SK-N-SH treated with all-trans-retinoic acid at 6 μM for 48 hours (cell line): ENCODE measurements at regions not wholly inside any gene's neighbourhood (a gene's known extent, or its start where the extent isn't known, plus 50 kb on each side); places are given as distances from the start of the nearest gene placed in this dataset.
A peak's percentile ranks its signal among the peaks of the same experiment; 100 is the strongest.

Experiments
- ATAC-seq: fragments of 200-7000 bp; cut with Tn5 transposase; 3 replicates; pipeline ENCODE4 v1.9.1; 2020; ENCODE audit warnings: mild to moderate bottlenecking, moderate library complexity
- BACH2 ChIP-seq: fragments of 250-450 bp; sonication (Bioruptor Pico); IDR thresholded peaks from 2 replicates; pipeline ENCODE4 v1.9.0; 2021; ENCODE audit warnings: mild to moderate bottlenecking, borderline replicate concordance
- CSDC2 ChIP-seq: fragments of 250-450 bp; sonication (Bioruptor Pico); IDR thresholded peaks from 2 replicates; pipeline ENCODE4 v1.5.0; 2020; ENCODE audit warnings: mild to moderate bottlenecking, moderate library complexity
- ESRRG ChIP-seq: fragments of 250-450 bp; sonication (Bioruptor Pico); IDR thresholded peaks from 2 replicates; pipeline ENCODE4 v1.6.1; 2021; ENCODE audit warnings: mild to moderate bottlenecking
- GLIS3 ChIP-seq: fragments of 250-450 bp; sonication (Bioruptor Pico); IDR thresholded peaks from 2 replicates; pipeline ENCODE4 v1.5.0; 2020; ENCODE audit warnings: mild to moderate bottlenecking, moderate library complexity
- ISL1 ChIP-seq: fragments of 250-450 bp; sonication (Bioruptor Pico); IDR thresholded peaks from 2 replicates; pipeline ENCODE4 v2.1.2; 2022; ENCODE audit warnings: mild to moderate bottlenecking, moderate library complexity
- OSR1 ChIP-seq: fragments of 250-450 bp; sonication (Bioruptor Pico); IDR thresholded peaks from 2 replicates; pipeline ENCODE4 v1.8.0; 2022; ENCODE audit warnings: moderate library complexity, mild to moderate bottlenecking, inconsistent platforms
- PATZ1 ChIP-seq: fragments of 250-450 bp; sonication (Bioruptor Pico); IDR thresholded peaks from 2 replicates; pipeline ENCODE4 v1.8.0; 2020; ENCODE audit warnings: mild to moderate bottlenecking, moderate library complexity, borderline replicate concordance
- POU6F1 ChIP-seq: fragments of 250-450 bp; sonication (Bioruptor Pico); IDR thresholded peaks from 2 replicates; pipeline ENCODE4 v1.8.0; 2021; ENCODE audit warnings: low read depth, mild to moderate bottlenecking, moderate library complexity, borderline replicate concordance
- PPARA ChIP-seq: fragments of 250-450 bp; sonication (Bioruptor Pico); IDR thresholded peaks from 2 replicates; pipeline ENCODE4 v1.5.0; 2020; ENCODE audit warnings: mild to moderate bottlenecking, borderline replicate concordance
- RARB ChIP-seq: fragments of 250-450 bp; sonication (Bioruptor Pico); IDR thresholded peaks from 2 replicates; pipeline ENCODE4 v1.8.0; 2021; ENCODE audit warnings: mild to moderate bottlenecking, moderate library complexity
- SNAI2 ChIP-seq: fragments of 250-450 bp; sonication (Bioruptor Pico); IDR thresholded peaks from 2 replicates; pipeline ENCODE4 v1.5.0; 2020; ENCODE audit warnings: mild to moderate bottlenecking, moderate library complexity
- TOX ChIP-seq: fragments of 250-450 bp; sonication (Bioruptor Pico); IDR thresholded peaks from 2 replicates; pipeline ENCODE4 v1.8.0; 2021; ENCODE audit warnings: mild to moderate bottlenecking, moderate library complexity, borderline replicate concordance
- ZC3H10 ChIP-seq: fragments of 250-450 bp; sonication (Bioruptor Pico); IDR thresholded peaks from 2 replicates; pipeline ENCODE4 v1.5.1; 2021; ENCODE audit warnings: mild to moderate bottlenecking, moderate library complexity
- ZFP3 ChIP-seq: fragments of 250-450 bp; sonication (Bioruptor Pico); IDR thresholded peaks from 2 replicates; pipeline ENCODE4 v1.5.0; 2020; ENCODE audit warnings: mild to moderate bottlenecking, moderate library complexity
- ZFP30 ChIP-seq: fragments of 450-650 bp; formaldehyde crosslinking; IDR thresholded peaks from 2 replicates; pipeline ENCODE4 v1.5.0; 2022; ENCODE audit warnings: mild to moderate bottlenecking, moderate library complexity
- ZNF70 ChIP-seq: fragments of 450-650 bp; formaldehyde crosslinking; IDR thresholded peaks from 2 replicates; pipeline ENCODE4 v1.5.0; 2020; ENCODE audit warnings: mild to moderate bottlenecking, moderate library complexity
- ZNF8 ChIP-seq: fragments of 450-650 bp; formaldehyde crosslinking; IDR thresholded peaks from 2 replicates; pipeline ENCODE4 v1.5.0; 2020; ENCODE audit warnings: mild to moderate bottlenecking, moderate library complexity
- TF ChIP-seq, protein P1 (sequence below): fragments of 250-450 bp; sonication (Bioruptor Pico); IDR thresholded peaks from 2 replicates; pipeline ENCODE4 v1.5.1; 2020; ENCODE audit warnings: low read depth, mild to moderate bottlenecking, moderate library complexity
- TF ChIP-seq, protein P2 (sequence below): fragments of 250-450 bp; sonication (Bioruptor Pico); IDR thresholded peaks from 2 replicates; pipeline ENCODE4 v1.5.1; 2021; ENCODE audit warnings: mild to moderate bottlenecking, moderate library complexity

DNA sequence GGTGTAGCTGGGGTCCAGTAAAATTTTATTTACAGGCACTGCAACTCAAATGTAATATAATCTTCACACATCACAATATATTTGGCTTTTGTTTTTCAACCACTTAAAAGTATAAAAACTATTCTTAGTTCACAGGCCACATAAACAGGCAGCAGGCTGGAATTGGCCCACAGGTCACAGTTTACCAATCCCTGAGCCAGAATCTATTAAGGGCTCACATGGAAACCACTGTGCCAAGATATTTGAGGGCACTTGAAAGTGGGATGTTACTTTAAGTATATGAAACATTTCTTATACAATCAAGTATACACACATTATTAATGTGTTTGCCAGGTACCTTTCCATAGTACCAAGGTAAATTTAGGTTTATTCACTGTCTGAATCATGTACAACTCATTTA lies 71.9 kb upstream of the PRDX6 start:
- TF ChIP-seq POU6F1, result no peak
- no peak for TF ChIP-seq PATZ1 (CRISPR knock-in tag)
- TF ChIP-seq RARB (CRISPR knock-in tag), result no peak

GRCh38 chr1:173405834-173406233 lies 71.3 kb upstream of the PRDX6 start:
- ATAC-seq, result peak; percentile 79

More for the DNA sequence above, 71.9 kb upstream of the PRDX6 start:
- ATAC-seq, result no peak

DNA sequence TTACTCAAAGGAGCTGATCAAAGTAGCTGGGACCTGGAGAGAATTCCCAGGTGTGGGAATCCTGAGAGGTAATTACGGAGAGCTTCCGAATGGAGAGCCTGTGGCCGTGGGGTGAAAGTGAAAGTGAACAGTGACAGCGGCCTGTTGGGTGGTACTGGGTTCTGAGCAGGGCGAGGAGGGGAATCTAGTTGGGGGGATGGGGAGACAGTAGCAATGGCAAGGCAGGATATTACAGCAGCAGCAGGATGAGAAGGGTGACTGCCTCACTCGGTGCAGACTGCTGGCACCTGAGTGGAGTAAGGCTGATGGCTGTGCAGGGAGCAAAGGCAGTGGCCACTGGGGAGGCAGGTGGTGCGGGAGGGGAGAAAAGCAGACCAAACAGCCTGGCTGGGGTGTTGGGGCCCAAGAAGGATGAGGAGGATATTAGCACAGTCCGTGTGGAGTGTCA lies 70.3 kb upstream of the PRDX6 start:
- ATAC-seq, result no peak
- no peak for TF ChIP-seq PPARA (CRISPR knock-in tag)
- no peak for TF ChIP-seq ZNF8 (CRISPR knock-in tag)
- no peak for TF ChIP-seq ZFP30 (CRISPR knock-in tag)
- TF ChIP-seq BACH2 (CRISPR knock-in tag), result no peak
- no peak for TF ChIP-seq ZFP3 (CRISPR knock-in tag)
- TF ChIP-seq SNAI2 (CRISPR knock-in tag), result no peak
- TF ChIP-seq RARB (CRISPR knock-in tag), result no peak
- no peak for TF ChIP-seq CSDC2 (CRISPR knock-in tag)
- TF ChIP-seq ESRRG, result no peak
- no peak for TF ChIP-seq TOX (CRISPR knock-in tag)
- TF ChIP-seq, protein P1, sequence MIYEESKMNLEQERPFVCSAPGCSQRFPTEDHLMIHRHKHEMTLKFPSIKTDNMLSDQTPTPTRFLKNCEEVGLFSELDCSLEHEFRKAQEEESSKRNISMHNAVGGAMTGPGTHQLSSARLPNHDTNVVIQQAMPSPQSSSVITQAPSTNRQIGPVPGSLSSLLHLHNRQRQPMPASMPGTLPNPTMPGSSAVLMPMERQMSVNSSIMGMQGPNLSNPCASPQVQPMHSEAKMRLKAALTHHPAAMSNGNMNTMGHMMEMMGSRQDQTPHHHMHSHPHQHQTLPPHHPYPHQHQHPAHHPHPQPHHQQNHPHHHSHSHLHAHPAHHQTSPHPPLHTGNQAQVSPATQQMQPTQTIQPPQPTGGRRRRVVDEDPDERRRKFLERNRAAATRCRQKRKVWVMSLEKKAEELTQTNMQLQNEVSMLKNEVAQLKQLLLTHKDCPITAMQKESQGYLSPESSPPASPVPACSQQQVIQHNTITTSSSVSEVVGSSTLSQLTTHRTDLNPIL (CRISPR knock-in tag), result no peak
- no peak for TF ChIP-seq ZNF70 (CRISPR knock-in tag)
- no peak for TF ChIP-seq ISL1 (CRISPR knock-in tag)
- no peak for TF ChIP-seq POU6F1
- no peak for TF ChIP-seq GLIS3 (CRISPR knock-in tag)
- TF ChIP-seq, protein P2, sequence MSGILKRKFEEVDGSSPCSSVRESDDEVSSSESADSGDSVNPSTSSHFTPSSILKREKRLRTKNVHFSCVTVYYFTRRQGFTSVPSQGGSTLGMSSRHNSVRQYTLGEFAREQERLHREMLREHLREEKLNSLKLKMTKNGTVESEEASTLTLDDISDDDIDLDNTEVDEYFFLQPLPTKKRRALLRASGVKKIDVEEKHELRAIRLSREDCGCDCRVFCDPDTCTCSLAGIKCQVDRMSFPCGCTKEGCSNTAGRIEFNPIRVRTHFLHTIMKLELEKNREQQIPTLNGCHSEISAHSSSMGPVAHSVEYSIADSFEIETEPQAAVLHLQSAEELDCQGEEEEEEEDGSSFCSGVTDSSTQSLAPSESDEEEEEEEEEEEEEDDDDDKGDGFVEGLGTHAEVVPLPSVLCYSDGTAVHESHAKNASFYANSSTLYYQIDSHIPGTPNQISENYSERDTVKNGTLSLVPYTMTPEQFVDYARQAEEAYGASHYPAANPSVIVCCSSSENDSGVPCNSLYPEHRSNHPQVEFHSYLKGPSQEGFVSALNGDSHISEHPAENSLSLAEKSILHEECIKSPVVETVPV (CRISPR knock-in tag), result no peak
- no peak for TF ChIP-seq ZC3H10

More at GRCh38 chr1:173405834-173406233, 71.3 kb upstream of the PRDX6 start:
- TF ChIP-seq ZNF8 (CRISPR knock-in tag) (no peak), ZFP30 (CRISPR knock-in tag) (no peak), GLIS3 (CRISPR knock-in tag) (no peak), CSDC2 (CRISPR knock-in tag) (no peak), OSR1 (CRISPR knock-in tag) (no peak), ZFP3 (CRISPR knock-in tag) (no peak)
- TF ChIP-seq, protein P2 (CRISPR knock-in tag), result no peak

GRCh38 chr1:173407846-173408245 lies 69.3 kb upstream of the PRDX6 start:
- no peak for TF ChIP-seq GLIS3 (CRISPR knock-in tag)
- no peak for ATAC-seq
